ENCODE measurements at regions not wholly inside any gene's neighbourhood (a gene's known extent, or its start where the extent isn't known, plus 50 kb on each side); places are given as distances from the start of the nearest gene placed in this dataset.
"Not testable (repeated sequence)": the region's sequence is repeated elsewhere in the genome, so short reads cannot be mapped to it uniquely, and the experiment has no call there.

DNA sequence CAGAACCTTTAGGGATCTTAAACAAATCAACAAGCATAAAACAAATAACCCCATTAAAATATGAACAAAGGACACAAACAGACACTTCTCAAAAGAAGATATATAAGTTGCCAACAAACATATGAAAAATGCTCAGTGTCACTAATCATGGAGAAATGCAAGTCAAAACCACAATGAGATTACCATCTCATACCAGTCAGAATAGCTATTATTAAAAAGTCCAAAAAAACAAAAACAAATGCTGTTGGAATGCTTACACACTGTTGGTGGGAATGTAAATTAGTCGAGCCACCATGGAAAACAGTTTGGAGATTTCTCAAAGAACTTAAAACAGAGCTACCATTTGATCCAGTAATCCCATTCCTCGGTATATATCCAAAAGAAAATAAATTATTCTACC is 423.6 kb downstream of the OTOL1 start:
- DNase-seq: peak; percentile 52

GRCh38 chr3:161925749-161926360 is 429.2 kb downstream of the OTOL1 start:
- DNase-seq: peak; percentile 15

DNA sequence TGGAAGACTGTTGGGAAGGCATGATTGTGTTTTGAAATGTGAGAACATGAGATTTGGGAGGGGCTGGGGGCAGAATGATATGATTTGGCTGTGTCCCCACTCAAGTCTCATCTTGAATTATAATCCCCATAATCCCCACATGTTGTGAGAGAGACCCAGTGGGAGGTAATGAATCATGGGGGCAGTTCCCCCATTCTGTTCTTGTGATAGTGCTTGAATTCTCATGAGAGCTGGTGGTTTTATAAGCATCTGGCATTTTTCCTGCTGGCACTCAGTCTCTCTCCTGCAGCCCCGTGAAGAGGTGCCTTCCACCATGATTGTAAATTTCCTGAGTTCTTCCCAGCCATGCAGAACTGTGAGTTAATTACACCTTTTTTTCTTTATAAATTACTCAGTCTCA is 430.5 kb downstream of the OTOL1 start:
- peak; percentile 29 for DNase-seq

GRCh38 chr3:161939918-161940620 is 443.5 kb downstream of the OTOL1 start:
- no peak for DNase-seq

DNA sequence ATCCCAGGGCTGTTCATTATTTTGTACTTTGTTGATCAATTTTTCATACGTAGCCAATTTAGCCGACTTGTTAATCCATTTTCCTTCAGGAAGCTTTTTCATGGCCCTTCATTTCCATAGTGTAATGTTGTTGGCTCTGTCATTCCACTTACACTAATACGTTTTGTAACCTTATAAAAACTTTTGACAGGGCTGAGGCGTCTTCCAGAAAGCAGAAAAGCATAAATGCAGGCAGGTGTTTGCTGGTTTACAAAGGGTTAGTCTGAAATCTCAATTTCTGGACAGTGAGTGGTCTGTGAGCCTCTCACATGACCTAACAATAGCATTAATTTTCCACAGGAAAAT is 444.0 kb downstream of the OTOL1 start:
- DNase-seq: no peak

DNA sequence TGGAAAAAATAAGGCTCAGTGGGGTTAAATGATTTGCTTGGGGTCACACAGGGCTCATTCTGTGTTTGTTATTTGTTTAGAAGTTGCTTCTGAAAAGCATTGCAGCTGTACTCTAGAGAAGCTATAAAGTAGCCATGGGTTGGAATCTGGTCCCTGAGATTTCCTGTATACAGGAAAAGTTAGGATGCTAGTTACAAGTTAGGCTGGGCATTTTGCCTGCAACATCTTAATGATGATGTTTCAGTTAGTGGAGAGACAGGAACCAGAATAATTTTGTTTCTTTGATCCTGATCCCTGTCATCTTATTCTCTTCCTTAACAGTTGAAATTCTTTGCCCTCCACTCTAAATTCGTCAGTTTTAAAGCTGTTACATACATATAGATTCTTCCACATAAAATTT is 445.3 kb downstream of the OTOL1 start:
- DNase-seq: no peak

DNA sequence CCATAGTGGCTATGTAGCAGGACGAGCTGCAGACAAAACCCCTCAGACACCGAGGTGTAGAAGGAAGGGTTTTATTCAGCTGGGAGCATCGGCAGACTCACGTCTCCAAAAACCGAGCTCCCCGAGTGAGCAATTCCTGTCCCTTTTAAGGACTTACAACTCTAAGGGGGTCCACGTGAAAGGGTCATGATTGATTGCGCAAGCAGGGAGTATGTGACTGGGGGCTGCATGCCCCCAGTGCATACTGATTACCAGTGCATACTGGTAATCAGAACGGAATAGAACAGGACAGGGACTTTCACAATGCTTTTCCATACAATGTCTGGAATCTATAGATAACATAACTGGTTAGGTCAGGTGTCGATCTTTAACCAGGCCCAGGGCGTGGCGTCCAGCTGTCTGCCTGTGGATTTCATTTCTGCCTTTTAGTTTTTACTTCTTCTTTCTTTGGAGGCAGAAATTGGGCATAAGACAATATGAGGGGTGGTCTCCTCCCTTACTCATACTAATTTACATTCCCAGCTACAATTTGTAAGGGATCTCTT is 447.3 kb downstream of the OTOL1 start:
- DNase-seq: not testable (repeated sequence)

DNA sequence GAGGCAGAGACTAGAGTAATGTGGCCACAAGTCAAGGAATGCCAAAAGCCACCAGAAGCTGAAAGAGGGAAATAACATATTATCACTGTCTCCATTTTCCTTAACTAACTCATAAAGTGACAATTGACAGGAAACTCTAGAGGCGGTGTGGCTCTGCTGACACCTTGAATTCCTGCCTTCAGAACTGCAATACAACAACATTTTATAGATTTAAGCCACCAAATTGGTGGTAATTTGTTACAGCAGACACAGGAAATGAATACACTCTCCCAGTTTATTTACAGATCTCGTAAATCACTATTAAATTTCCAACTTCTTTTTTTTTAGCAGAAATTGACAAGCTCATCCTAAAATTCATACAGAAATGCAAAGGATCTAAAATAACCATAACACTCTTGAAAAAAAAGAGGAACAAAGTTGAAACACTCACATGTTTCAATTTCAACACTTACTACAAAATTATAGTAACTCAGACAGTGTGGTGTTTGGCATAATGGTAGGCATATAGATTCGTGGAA is 449.9 kb downstream of the OTOL1 start:
- no peak for DNase-seq

- no peak for DNase-seq
Observed at GRCh38 chr3:161950318-161950868, 453.8 kb downstream of the OTOL1 start.

GRCh38 chr3:161957467-161957866 is 460.9 kb downstream of the OTOL1 start:
- DNase-seq: peak; percentile 72

DNA sequence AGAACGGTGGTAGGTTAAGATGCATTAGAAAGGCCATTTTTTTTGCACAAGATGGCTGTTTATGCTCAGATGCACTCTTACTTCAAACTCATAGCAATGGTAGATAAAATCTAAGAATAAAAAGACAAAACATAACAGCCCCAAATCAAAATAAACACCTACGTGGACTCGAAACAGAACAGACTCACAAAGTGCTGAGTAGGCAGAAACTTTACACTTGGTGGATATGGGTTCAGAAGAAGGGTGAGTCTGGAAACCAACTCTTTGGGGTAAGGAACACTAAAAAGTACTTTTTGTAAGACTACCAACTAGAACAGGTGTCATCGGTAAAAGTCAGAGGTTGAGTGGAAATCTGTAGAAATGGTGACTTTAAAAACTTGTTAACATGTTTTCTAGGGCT is 468.2 kb downstream of the OTOL1 start:
- DNase-seq: no peak

DNA sequence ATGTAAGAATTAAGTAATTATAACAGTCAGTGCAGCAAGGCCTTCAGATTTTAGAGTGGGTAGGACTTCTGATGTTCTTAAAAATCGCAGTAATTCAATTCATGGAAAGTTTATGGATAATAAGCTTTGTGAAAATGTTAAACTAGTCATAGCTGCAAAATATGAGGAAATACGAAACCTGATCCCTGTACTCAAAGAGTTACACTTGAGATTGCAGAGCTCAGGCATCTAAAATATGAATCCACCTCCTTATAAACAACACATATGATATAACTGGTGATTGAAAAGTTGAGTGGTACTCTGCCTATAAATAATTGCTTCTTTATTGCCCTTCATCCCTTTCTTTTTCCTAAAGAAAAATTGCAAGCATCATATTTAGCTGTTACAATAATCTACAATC is 473.3 kb downstream of the OTOL1 start:
- peak; percentile 48 for DNase-seq

GRCh38 chr3:161975201-161975600 is 478.6 kb downstream of the OTOL1 start:
- DNase-seq: no peak

DNA sequence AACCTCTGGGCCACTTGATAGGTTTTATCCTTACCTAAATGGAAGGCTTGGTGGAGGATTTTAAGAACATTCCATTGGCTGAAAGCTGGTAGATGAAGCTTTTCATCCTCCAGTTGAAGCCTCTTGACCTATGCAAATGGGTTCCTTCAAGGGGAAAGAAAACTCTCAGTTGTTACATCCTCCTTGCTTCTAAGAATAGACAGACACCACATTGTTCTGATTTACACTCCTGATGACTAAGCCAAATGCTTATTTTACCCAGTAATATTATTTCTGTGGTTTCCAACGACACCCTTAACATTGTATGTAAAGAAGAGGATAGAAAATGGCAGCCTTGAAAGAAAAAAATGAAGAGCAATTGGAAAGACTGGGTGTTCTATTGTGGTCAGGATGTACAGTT is 480.5 kb downstream of the OTOL1 start:
- DNase-seq: peak; percentile 88

- DNase-seq: no peak
Observed at GRCh38 chr3:161977850-161978249, 481.2 kb downstream of the OTOL1 start.

- DNase-seq: no peak
Observed at GRCh38 chr3:161987933-161988332, 491.3 kb downstream of the OTOL1 start.

DNA sequence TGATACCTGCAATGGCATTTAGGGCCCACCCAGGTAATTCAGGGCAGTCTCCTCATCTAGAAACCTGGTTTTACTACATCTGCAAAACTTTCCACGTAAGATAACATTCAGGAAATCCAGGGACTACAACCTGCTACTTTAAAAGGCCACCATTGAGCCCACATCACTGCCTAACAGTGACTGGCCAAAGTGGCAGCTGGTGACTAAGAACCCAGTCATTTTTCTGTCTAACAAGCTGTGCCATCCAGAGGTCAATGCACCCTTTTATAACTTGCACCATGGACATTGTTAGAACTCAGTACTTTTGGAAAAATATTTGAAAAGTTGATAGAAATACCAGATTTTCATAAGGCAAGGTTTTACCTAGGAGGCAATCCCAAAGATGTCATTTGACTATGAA is 492.4 kb downstream of the OTOL1 start:
- DNase-seq: peak; percentile 35

- DNase-seq: no peak
Observed at GRCh38 chr3:161990036-161990435, 493.4 kb downstream of the OTOL1 start.

DNA sequence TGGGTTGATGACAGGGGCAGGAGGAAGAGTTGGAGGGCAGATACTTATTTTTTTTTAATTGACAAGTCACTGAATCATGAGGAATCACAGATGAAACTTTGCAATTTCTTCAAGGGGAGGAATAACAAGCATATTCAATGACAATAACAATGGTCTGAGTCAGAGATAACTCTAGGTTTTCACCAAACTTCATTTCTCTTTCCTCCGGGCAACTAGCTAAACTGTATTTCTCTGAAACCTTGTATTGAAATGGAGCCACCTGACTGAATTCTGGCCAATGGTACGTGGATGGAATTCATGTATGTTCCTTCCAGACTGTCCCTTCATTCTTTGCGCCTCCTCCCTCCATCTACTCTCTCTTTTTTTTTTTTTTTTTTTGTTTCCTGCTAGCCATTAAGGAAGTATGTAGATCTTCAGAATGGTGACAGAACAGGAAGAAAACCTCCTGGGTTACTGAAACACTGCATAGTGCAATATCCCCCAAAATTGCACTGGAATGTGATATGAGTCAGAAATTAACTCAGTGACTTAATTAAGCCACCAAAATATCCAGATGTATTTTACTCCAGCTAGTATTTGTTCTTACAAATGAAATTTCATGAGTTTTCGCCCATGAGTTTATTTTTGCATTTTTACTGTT is 495.4 kb downstream of the OTOL1 start:
- peak; percentile 49 for DNase-seq

GRCh38 chr3:161999846-162000245 is 503.2 kb downstream of the OTOL1 start:
- DNase-seq: no peak

DNA sequence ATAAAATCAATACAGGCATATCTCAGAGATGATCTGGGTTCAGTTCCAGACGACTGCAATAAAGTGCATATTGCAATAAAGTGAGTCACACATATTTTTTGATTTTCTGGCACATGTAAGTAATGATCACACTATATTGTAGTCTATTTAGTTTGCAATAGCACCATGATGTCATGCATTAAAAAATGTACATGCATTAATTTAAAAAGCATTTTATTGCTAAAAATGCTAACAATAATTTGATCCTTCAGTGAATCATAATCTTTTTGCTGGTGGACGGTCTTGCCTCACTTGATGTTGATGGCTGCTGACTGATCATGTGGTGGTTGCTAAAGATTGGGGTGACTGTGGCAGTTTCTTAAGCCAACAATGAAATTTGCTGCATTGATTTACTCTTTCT is 511.1 kb downstream of the OTOL1 start:
- DNase-seq: peak; percentile 23

DNA sequence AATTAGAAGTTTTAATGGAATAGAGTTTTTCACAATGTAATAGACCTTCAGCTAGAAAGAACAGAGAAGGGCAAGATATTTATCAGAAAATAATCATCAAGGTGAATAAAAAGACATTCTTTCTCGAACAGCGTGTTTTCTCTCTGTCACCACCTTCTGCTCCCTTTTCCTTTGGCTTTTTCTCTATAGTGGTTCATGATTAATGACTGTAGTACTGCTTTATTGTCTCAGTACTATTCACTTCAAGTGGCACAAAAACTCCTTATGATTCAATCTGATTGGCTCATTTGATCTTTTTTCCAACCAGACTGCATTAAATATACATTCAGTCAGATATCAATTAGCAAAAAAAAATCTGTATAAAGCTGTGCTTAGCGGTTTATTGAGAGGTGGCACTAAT is 516.0 kb downstream of the OTOL1 start:
- no peak for DNase-seq

- DNase-seq: no peak
Observed at GRCh38 chr3:162014284-162014683, 517.7 kb downstream of the OTOL1 start.

Data from fibroblast of skin of back (primary cell).